HepG2 (cell line): ENCODE measurements at regions not wholly inside any gene's neighbourhood (a gene's known extent, or its start where the extent isn't known, plus 50 kb on each side); places are given as distances from the start of the nearest gene placed in this dataset.

ENCODE experiments used
- ATAC-seq: fragments of 200-7000 bp; cut with Tn5 transposase; 3 replicates; pipeline ENCODE4 v1.9.1; 2020; ENCODE audit warnings: mild to moderate bottlenecking, moderate library complexity
- BruUV-seq: library from RNA; stranded (reverse); fragments of 400-500 nt; replicated peaks from 2 replicates; lab custom pipeline; 2021; lab: Mats Ljungman, UMichigan
- CTCF ChIA-PET: fragments of 300-600 bp; formaldehyde crosslinking; extraction: SDS; loops from one replicate; lab custom pipeline; 2021; ENCODE audit warnings: low total read pairs, inconsistent platforms, low intra/inter-chr PET ratio; lab: Yijun Ruan, JAX
- POLR2A ChIA-PET: fragments of 350-600 bp; sonication (Branson Sonifier 250); formaldehyde crosslinking; loops from one replicate; lab custom pipeline; 2020; ENCODE audit warnings: antibody characterized with exemption, inconsistent platforms; lab: Yijun Ruan, JAX
- DNase-seq: peaks from one replicate; pipeline ENCODE4 v3.0.0-alpha.2; 2015; ENCODE audit warnings: low spot score
- FAIRE-seq: peaks from 3 replicates; lab custom pipeline; 2011; peaks lifted over from hg19 to GRCh38; lab: Jason Lieb, UNC
- H2AFZ ChIP-seq: one replicate; pipeline ENCODE4 v1.6.1; 2011; ENCODE audit warnings: low read length, inconsistent platforms
- H3K27ac ChIP-seq: fragments of 300-600 bp; 3 replicates; pipeline ENCODE4 v1.8.0; 2011; ENCODE audit warnings: mixed run types, mild to moderate bottlenecking, mixed read lengths, low read length, inconsistent platforms; ENCODE audit not compliant: insufficient read depth; ENCODE audit errors: extremely low read length
- H3K27me3 ChIP-seq, 2 experiments: fragments of 200-600 bp in 1 of 2; 2 replicates in 1 of 2; 3 replicates in 1 of 2; pipeline versions ENCODE4 v1.6.0 to v1.8.0; 2011; ENCODE audit warnings: low read length in 2 of 2, mild to moderate bottlenecking in 2 of 2, moderate library complexity in 2 of 2, inconsistent platforms in 1 of 2; ENCODE audit not compliant: insufficient read depth in 2 of 2, control insufficient read depth in 1 of 2
- H3K36me3 ChIP-seq, 2 experiments: fragments of 200-600 bp in 1 of 2; replicated peaks in 1 of 2; 2 replicates in 1 of 2; 3 replicates in 1 of 2; pipeline versions ENCODE4 v1.5.1 to v1.8.0; 2011; ENCODE audit warnings: low read length in 2 of 2, inconsistent platforms in 1 of 2; ENCODE audit not compliant: insufficient read depth in 2 of 2, control insufficient read depth in 1 of 2
- H3K4me1 ChIP-seq: 2 replicates; pipeline ENCODE4 v1.5.1; 2012; ENCODE audit warnings: low read length, inconsistent platforms; ENCODE audit not compliant: insufficient read depth
- H3K4me2 ChIP-seq: 2 replicates; pipeline ENCODE4 v1.6.0; 2011; ENCODE audit warnings: low read depth, low read length, inconsistent platforms
- H3K4me3 ChIP-seq, 3 experiments: fragments of 200-600 bp in 1 of 3; sonication (generic), shearing (Covaris generic) in 1 of 3; replicated peaks in 1 of 3; 2 replicates each; pipeline ENCODE4 v1.5.1; 2011 to 2016; ENCODE audit warnings: low read length in 3 of 3, inconsistent platforms in 2 of 3, low read depth in 2 of 3, mild to moderate bottlenecking in 2 of 3, control low read depth in 1 of 3, mixed read lengths in 1 of 3; ENCODE audit not compliant: insufficient read depth in 1 of 3
- H3K79me2 ChIP-seq: one replicate; pipeline ENCODE4 v1.6.1; 2011; ENCODE audit warnings: low read length, inconsistent platforms; ENCODE audit not compliant: insufficient read depth
- H3K9ac ChIP-seq: 2 replicates; pipeline ENCODE4 v1.6.0; 2011; ENCODE audit warnings: mild to moderate bottlenecking, low read depth, low read length, inconsistent platforms; ENCODE audit not compliant: insufficient read depth
- H3K9me3 ChIP-seq: 2 replicates; pipeline ENCODE4 v1.5.1; 2012; ENCODE audit warnings: mild to moderate bottlenecking, low read length
- H4K20me1 ChIP-seq: 2 replicates; pipeline ENCODE4 v1.6.0; 2011; ENCODE audit warnings: inconsistent platforms, mild to moderate bottlenecking, low read length, moderate library complexity; ENCODE audit not compliant: insufficient read depth
- MYC ChIP-seq: sonication (generic); formaldehyde crosslinking; IDR thresholded peaks from 2 replicates; pipeline ENCODE4 v1.9.0; 2021; ENCODE audit warnings: missing genetic modification reagents, borderline replicate concordance
- POLR2AphosphoS2 ChIP-seq: IDR thresholded peaks from 2 replicates; pipeline ENCODE4 v1.6.1; 2011; ENCODE audit warnings: low read depth, low read length, improper control_type of control experiment
- SETDB1 ChIP-seq: sonication (generic); formaldehyde crosslinking; IDR thresholded peaks from 2 replicates; pipeline ENCODE4 v1.5.1; 2020; ENCODE audit warnings: missing genetic modification reagents, mild to moderate bottlenecking, borderline replicate concordance
- TARDBP ChIP-seq: sonication (generic); formaldehyde crosslinking; IDR thresholded peaks from 2 replicates; pipeline ENCODE4 v1.8.0; 2022; ENCODE audit warnings: mild to moderate bottlenecking, missing genetic modification reagents
- U2AF2 ChIP-seq: fragments of 200-400 bp; formaldehyde crosslinking; IDR thresholded peaks from 2 replicates; pipeline ENCODE4 v1.6.1; 2017; ENCODE audit warnings: low read depth, mild to moderate bottlenecking, low read length
- ZNF407 ChIP-seq: sonication (generic); formaldehyde crosslinking; IDR thresholded peaks from one replicate; pipeline ENCODE4 v1.5.1; 2020; ENCODE audit warnings: mild to moderate bottlenecking, missing genetic modification reagents; ENCODE audit errors: not compliant biosample characterization
- WGBS: methylation state at CpG from one replicate; pipeline ENCODE4 v1.1.6; 2017; ENCODE audit warnings: low lambda C conversion rate; 5-methylcytosine and 5-hydroxymethylcytosine counted together
- in situ Hi-C: cut with HindIII; loops from 2 replicates; pipeline ENCODE4 v1.10.0; 2017; ENCODE audit warnings: low pct_unique_long_range_greater_than_20kb; ENCODE audit not compliant: extremely low pct_ligation_motif_present
- intact Hi-C: fragments of 100-400 bp; cut with micrococcal nuclease; formaldehyde crosslinking; loops from one replicate; pipeline ENCODE4 v1.10.0; 2022; ENCODE audit not compliant: unreplicated experiment
- TF ChIP-seq, protein P1 (sequence below): sonication (generic); formaldehyde crosslinking; IDR thresholded peaks from 2 replicates; pipeline ENCODE4 v1.5.0; 2020; ENCODE audit warnings: mild to moderate bottlenecking, missing genetic modification reagents

GRCh38 chr3:66744986-66745385 is 244.2 kb upstream of the LRIG1 start:
- intact Hi-C loops (no loop called here), in situ Hi-C loops (no loop called here)
- CTCF ChIA-PET = no interaction called here
- Histone ChIP-seq H3K27ac (no peak overlapping the region), H3K9me3 (no peaks in the 10 kb centered on the region), H3K4me2 (no peak overlapping the region), H3K4me3 (no peak overlapping the region), H3K36me3 (no peaks in the 10 kb centered on the region), H3K9ac (no peak overlapping the region), H4K20me1 (no peaks in the 10 kb centered on the region), H3K79me2 (no peaks in the 10 kb centered on the region), H3K4me1 (no peaks in the 10 kb centered on the region), H3K27me3 (peaks cover 0 to 4% of the 10 kb centered on the region in 2 experiments; a peak in 1 of 5 replicates), H2AFZ (no peak overlapping the region)
- POLR2A ChIA-PET = no interaction called here
- no peak for DNase-seq
- no TSS peak for BruUV-seq
- no peak for ATAC-seq
- 2% methylated on average over 2 of the region's 2 CpGs for WGBS
- TF ChIP-seq MYC (no peak), TARDBP (CRISPR knock-in tag) (no peak)
- FAIRE-seq = no peak

DNA sequence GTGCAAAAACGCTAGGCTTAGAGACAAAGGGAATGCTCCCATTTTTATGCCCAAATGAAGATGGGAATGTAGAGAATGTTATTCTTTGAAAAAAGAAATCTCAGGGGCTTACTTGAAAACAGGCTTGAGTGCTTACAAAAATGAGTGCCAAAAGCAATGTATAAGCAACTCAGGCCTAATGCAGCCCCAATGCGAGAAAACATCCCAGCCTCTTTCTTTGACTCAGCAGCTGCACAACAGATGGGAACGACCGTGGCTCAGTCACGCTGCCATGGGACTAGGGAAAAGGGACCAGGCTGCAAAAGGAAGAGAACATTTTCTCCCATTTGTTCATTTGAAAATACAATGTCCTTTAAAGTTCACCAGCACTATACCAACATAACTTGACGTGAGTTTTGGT is 246.4 kb upstream of the LRIG1 start:
- H3K9me3 ChIP-seq = no peaks in the 10 kb centered on the region
- ChIA-PET CTCF (no interaction called here), POLR2A (no interaction called here)
- H3K4me1 ChIP-seq = no peaks in the 10 kb centered on the region
- no peak for ATAC-seq
- DNase-seq = no peak
- intact Hi-C loops = no loop called here
- H3K79me2 ChIP-seq = no peaks in the 10 kb centered on the region
- no peak overlapping the region for H3K4me3 ChIP-seq
- no peak for FAIRE-seq
- no TSS peak for BruUV-seq
- H4K20me1 ChIP-seq = no peaks in the 10 kb centered on the region
- no peaks in the 10 kb centered on the region for H3K36me3 ChIP-seq
- H3K27me3 ChIP-seq = no peaks in the 10 kb centered on the region; a peak in 1 of 5 replicates
- no peak overlapping the region for H3K9ac ChIP-seq
- H3K4me2 ChIP-seq = no peak overlapping the region
- in situ Hi-C loops = no loop called here
- WGBS = 24% methylated on average over 6 of the region's 6 CpGs
- no peak overlapping the region for H3K27ac ChIP-seq
- no peak overlapping the region for H2AFZ ChIP-seq
- no peak for TF ChIP-seq U2AF2
- no peak for TF ChIP-seq POLR2AphosphoS2
- no peak for TF ChIP-seq SETDB1 (CRISPR knock-in tag)
- TF ChIP-seq ZNF407 (CRISPR knock-in tag) = no peak
- TF ChIP-seq, protein P1, sequence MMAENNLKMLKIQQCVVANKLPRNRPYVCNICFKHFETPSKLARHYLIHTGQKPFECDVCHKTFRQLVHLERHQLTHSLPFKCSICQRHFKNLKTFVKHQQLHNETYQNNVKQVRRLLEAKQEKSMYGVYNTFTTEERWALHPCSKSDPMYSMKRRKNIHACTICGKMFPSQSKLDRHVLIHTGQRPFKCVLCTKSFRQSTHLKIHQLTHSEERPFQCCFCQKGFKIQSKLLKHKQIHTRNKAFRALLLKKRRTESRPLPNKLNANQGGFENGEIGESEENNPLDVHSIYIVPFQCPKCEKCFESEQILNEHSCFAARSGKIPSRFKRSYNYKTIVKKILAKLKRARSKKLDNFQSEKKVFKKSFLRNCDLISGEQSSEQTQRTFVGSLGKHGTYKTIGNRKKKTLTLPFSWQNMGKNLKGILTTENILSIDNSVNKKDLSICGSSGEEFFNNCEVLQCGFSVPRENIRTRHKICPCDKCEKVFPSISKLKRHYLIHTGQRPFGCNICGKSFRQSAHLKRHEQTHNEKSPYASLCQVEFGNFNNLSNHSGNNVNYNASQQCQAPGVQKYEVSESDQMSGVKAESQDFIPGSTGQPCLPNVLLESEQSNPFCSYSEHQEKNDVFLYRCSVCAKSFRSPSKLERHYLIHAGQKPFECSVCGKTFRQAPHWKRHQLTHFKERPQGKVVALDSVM = no peak
